Gastroesophageal sphincter (tissue), 3 donors: ENCODE measurements at regions not wholly inside any gene's neighbourhood (a gene's known extent, or its start where the extent isn't known, plus 50 kb on each side); places are given as distances from the start of the nearest gene placed in this dataset.

Source experiments
- CTCF ChIP-seq, 4 experiments: fragments of 200-600 bp in 2 of 4; fragments of 450-650 bp in 2 of 4; sonication (generic) in 1 of 4; IDR thresholded peaks; one replicate each; pipeline ENCODE4 v1.5.1; 2017 to 2019; ENCODE audit warnings: antibody characterized with exemption in 4 of 4, mild to moderate bottlenecking in 2 of 4, moderate library complexity in 2 of 4
- EP300 ChIP-seq: sonication (generic); formaldehyde crosslinking; IDR thresholded peaks from one replicate; pipeline ENCODE4 v1.6.1; 2017; ENCODE audit warnings: antibody characterized with exemption, mild to moderate bottlenecking
- POLR2A ChIP-seq, 2 donors: fragments of 450-650 bp; IDR thresholded peaks; one replicate each; pipeline ENCODE4 v1.6.1; 2017; ENCODE audit warnings: antibody characterized with exemption in 2 of 2, mild to moderate bottlenecking in 2 of 2, moderate library complexity in 1 of 2
- POLR2AphosphoS5 ChIP-seq: sonication (generic); formaldehyde crosslinking; IDR thresholded peaks from one replicate; pipeline ENCODE4 v1.6.1; 2017; ENCODE audit warnings: antibody characterized with exemption

- TF ChIP-seq CTCF (IDR thresholded peaks at IDR 0.05) (no peak), POLR2A (IDR thresholded peaks at IDR 0.05) (no peak), EP300 (no peak), POLR2AphosphoS5 (no peak)
These were observed 1192.1 kb upstream of the CELF2 start for GRCh38 chr10:9825491-9826018.
